Liver (tissue), 8 donors: ENCODE measurements at regions not wholly inside any gene's neighbourhood (a gene's known extent, or its start where the extent isn't known, plus 50 kb on each side); places are given as distances from the start of the nearest gene placed in this dataset.

ENCODE experiments used
- DNase-seq: peaks from one replicate; pipeline ENCODE4 v3.0.0-alpha.2; 2017; ENCODE audit warnings: low spot score
- H3K27ac ChIP-seq, 2 donors: one replicate each; pipeline ENCODE4 v1.7.0; 2013; ENCODE audit warnings: inconsistent platforms in 2 of 2, low read length in 2 of 2, control low read depth in 1 of 2, low read depth in 1 of 2, mild to moderate bottlenecking in 1 of 2
- H3K27me3 ChIP-seq, 4 donors: one replicate each; pipeline versions ENCODE4 v1.6.1 to v1.7.0; 2013; ENCODE audit warnings: low read length in 3 of 4, inconsistent platforms in 1 of 4, mild to moderate bottlenecking in 1 of 4, moderate library complexity in 1 of 4; ENCODE audit not compliant: control insufficient read depth in 4 of 4, insufficient read depth in 4 of 4
- H3K36me3 ChIP-seq, 4 donors: one replicate each; pipeline versions ENCODE4 v1.6.1 to v1.7.0; 2013; ENCODE audit warnings: low read length in 3 of 4, mild to moderate bottlenecking in 3 of 4, low read depth in 1 of 4, moderate library complexity in 1 of 4; ENCODE audit not compliant: control insufficient read depth in 4 of 4, insufficient read depth in 3 of 4
- H3K4me1 ChIP-seq, 4 donors: one replicate each; pipeline versions ENCODE4 v1.6.1 to v1.7.0; 2013; ENCODE audit warnings: low read length in 3 of 4, mild to moderate bottlenecking in 3 of 4, moderate library complexity in 1 of 4; ENCODE audit not compliant: control insufficient read depth in 4 of 4, insufficient read depth in 4 of 4
- H3K4me3 ChIP-seq, 3 donors: one replicate each; pipeline versions ENCODE4 v1.6.1 to v1.7.0; 2013; ENCODE audit warnings: low read length in 3 of 3, control low read depth in 1 of 3, low read depth in 1 of 3, mild to moderate bottlenecking in 1 of 3
- H3K9ac ChIP-seq, 2 donors: one replicate each; pipeline ENCODE4 v1.7.0; 2013; ENCODE audit warnings: low read length in 2 of 2, mild to moderate bottlenecking in 2 of 2, moderate library complexity in 2 of 2, control low read depth in 1 of 2, low read depth in 1 of 2
- H3K9me3 ChIP-seq, 4 donors: one replicate each; pipeline versions ENCODE4 v1.6.1 to v1.7.0; 2013; ENCODE audit warnings: low read length in 3 of 4; ENCODE audit not compliant: control insufficient read depth in 4 of 4
- ATF3 ChIP-seq: IDR thresholded peaks from 2 replicates; pipeline ENCODE4 v1.6.1; 2016; ENCODE audit warnings: antibody characterized with exemption
- CTCF ChIP-seq: fragments of 150-350 bp; IDR thresholded peaks from 2 replicates; pipeline ENCODE4 v1.5.1; 2017; ENCODE audit warnings: improper control_type of control experiment, low read depth, low read length; ENCODE audit not compliant: missing input control
- EGR1 ChIP-seq, 2 donors: IDR thresholded peaks; 2 replicates each; pipeline ENCODE4 v1.6.1; 2016 to 2018; ENCODE audit warnings: antibody characterized with exemption in 2 of 2, low read depth in 2 of 2
- FOXA1 ChIP-seq: IDR thresholded peaks from 2 replicates; pipeline ENCODE4 v1.6.1; 2016; ENCODE audit warnings: antibody characterized with exemption
- FOXA2 ChIP-seq: IDR thresholded peaks from 2 replicates; pipeline ENCODE4 v1.6.1; 2016; ENCODE audit warnings: antibody characterized with exemption
- GABPA ChIP-seq, 2 donors: IDR thresholded peaks in 1 of 2; conservative IDR thresholded peaks in 1 of 2; 2 replicates each; pipeline ENCODE4 v1.6.1; 2016; ENCODE audit warnings: antibody characterized with exemption in 2 of 2, mild to moderate bottlenecking in 1 of 2, moderate library complexity in 1 of 2
- HNF4A ChIP-seq, 2 donors: conservative IDR thresholded peaks; 2 replicates each; pipeline ENCODE4 v1.6.1; 2016; ENCODE audit warnings: antibody characterized with exemption in 2 of 2, mild to moderate bottlenecking in 2 of 2
- JUND ChIP-seq, 2 donors: IDR thresholded peaks; 2 replicates each; pipeline ENCODE4 v1.6.1; 2016; ENCODE audit warnings: antibody characterized with exemption in 2 of 2
- MAX ChIP-seq: IDR thresholded peaks from 2 replicates; pipeline ENCODE4 v1.6.1; 2016; ENCODE audit warnings: antibody characterized with exemption
- NR2F2 ChIP-seq: IDR thresholded peaks from 2 replicates; pipeline ENCODE4 v1.6.1; 2016; ENCODE audit warnings: antibody characterized with exemption
- RAD21 ChIP-seq, 2 donors: IDR thresholded peaks; 2 replicates each; pipeline ENCODE4 v1.6.1; 2016; ENCODE audit warnings: antibody characterized with exemption in 2 of 2, mild to moderate bottlenecking in 2 of 2
- REST ChIP-seq: IDR thresholded peaks from 2 replicates; pipeline ENCODE4 v1.6.1; 2016; ENCODE audit warnings: antibody characterized with exemption, mild to moderate bottlenecking
- RXRA ChIP-seq, 2 donors: IDR thresholded peaks; 2 replicates each; pipeline ENCODE4 v1.6.1; 2017 to 2018; ENCODE audit warnings: antibody characterized with exemption in 2 of 2, mild to moderate bottlenecking in 1 of 2
- SP1 ChIP-seq: IDR thresholded peaks from 2 replicates; pipeline ENCODE4 v1.6.1; 2018; ENCODE audit warnings: antibody characterized with exemption, mild to moderate bottlenecking
- TAF1 ChIP-seq: conservative IDR thresholded peaks from 2 replicates; pipeline ENCODE4 v1.6.1; 2016; ENCODE audit warnings: antibody characterized with exemption, mild to moderate bottlenecking
- YY1 ChIP-seq: IDR thresholded peaks from 2 replicates; pipeline ENCODE4 v1.6.1; 2016; ENCODE audit warnings: antibody characterized with exemption, mild to moderate bottlenecking
- ZBTB33 ChIP-seq: IDR thresholded peaks from 2 replicates; pipeline ENCODE4 v1.6.1; 2016; ENCODE audit warnings: antibody characterized with exemption
- WGBS: extraction: QIAGEN DNeasy Blood & Tissue Kit; methylation state at CpG from one replicate; pipeline ENCODE4 v1.1.7; 2013; 5-methylcytosine and 5-hydroxymethylcytosine counted together
- donor health status: healthy.
- donor health status: healthy.
- donor health status: healthy.
- donor health status: healthy.
- donor health status: healthy.

- Histone ChIP-seq H3K27me3 (no peaks in the 10 kb centered on the region), H3K9me3 (no peaks in the 10 kb centered on the region), H3K36me3 (no peaks in the 10 kb centered on the region), H3K9ac (no peak overlapping the region), H3K4me3 (no peak overlapping the region), H3K27ac (no peak overlapping the region), H3K4me1 (peaks cover 3 to 16% (median 7%) of the 10 kb centered on the region in 4 donors)
- no peak for DNase-seq
- WGBS: 61% methylated on average over 1 of the region's 1 CpG
- TF ChIP-seq SP1 (no peak), REST (no peak), YY1 (peak; percentile 20), ATF3 (no peak), FOXA1 (no peak), MAX (no peak), RXRA (IDR thresholded peaks at IDR 0.05) (peak in 1 of 2 donors; percentile 35), HNF4A (conservative IDR thresholded peaks at IDR 0.05) (peak in 1 of 2 donors; percentile 27), GABPA (IDR thresholded peaks at IDR 0.05 in 1 of 2, conservative IDR thresholded peaks at IDR 0.05 in 1 of 2) (no peak)
Observed at GRCh38 chr1:67545364-67545763, 115.2 kb upstream of the SERBP1 start.

GRCh38 chr1:67551375-67551774 is 121.2 kb upstream of the SERBP1 start:
- peak overlapping the region; percentile 62 to 79 for H3K27ac ChIP-seq
- peaks cover 3 to 15% (median 8%) of the 10 kb centered on the region in 4 donors for H3K4me1 ChIP-seq
- H3K9me3 ChIP-seq: no peaks in the 10 kb centered on the region
- no peaks in the 10 kb centered on the region for H3K36me3 ChIP-seq
- H3K9ac ChIP-seq: peak overlapping the region in 1 of 2 donors; percentile 52
- no peak overlapping the region for H3K4me3 ChIP-seq
- TF ChIP-seq JUND (IDR thresholded peaks at IDR 0.05) (no peak), RAD21 (IDR thresholded peaks at IDR 0.05) (no peak), CTCF (no peak), ATF3 (no peak), FOXA2 (no peak), HNF4A (conservative IDR thresholded peaks at IDR 0.05) (no peak), TAF1 (no peak), FOXA1 (no peak), MAX (no peak), ZBTB33 (no peak), GABPA (IDR thresholded peaks at IDR 0.05 in 1 of 2, conservative IDR thresholded peaks at IDR 0.05 in 1 of 2) (no peak), YY1 (no peak), EGR1 (IDR thresholded peaks at IDR 0.05; ENCODE audit: low read depth in 2 of 2) (no peak), NR2F2 (no peak)
- no peak for DNase-seq
- WGBS: 94% methylated on average over 6 of the region's 6 CpGs
- H3K27me3 ChIP-seq: no peaks in the 10 kb centered on the region
